GM19395 (cell line): ENCODE measurements at regions not wholly inside any gene's neighbourhood (a gene's known extent, or its start where the extent isn't known, plus 50 kb on each side); places are given as distances from the start of the nearest gene placed in this dataset.
A peak's percentile ranks its signal among the peaks of the same experiment; 100 is the strongest.

ENCODE experiments used
- ATAC-seq: cut with Tn5 transposase; IDR thresholded peaks from one replicate; pipeline ENCODE4 v1.9.1; 2021; ENCODE audit warnings: mild to moderate bottlenecking, moderate library complexity; ENCODE audit not compliant: unreplicated experiment

DNA sequence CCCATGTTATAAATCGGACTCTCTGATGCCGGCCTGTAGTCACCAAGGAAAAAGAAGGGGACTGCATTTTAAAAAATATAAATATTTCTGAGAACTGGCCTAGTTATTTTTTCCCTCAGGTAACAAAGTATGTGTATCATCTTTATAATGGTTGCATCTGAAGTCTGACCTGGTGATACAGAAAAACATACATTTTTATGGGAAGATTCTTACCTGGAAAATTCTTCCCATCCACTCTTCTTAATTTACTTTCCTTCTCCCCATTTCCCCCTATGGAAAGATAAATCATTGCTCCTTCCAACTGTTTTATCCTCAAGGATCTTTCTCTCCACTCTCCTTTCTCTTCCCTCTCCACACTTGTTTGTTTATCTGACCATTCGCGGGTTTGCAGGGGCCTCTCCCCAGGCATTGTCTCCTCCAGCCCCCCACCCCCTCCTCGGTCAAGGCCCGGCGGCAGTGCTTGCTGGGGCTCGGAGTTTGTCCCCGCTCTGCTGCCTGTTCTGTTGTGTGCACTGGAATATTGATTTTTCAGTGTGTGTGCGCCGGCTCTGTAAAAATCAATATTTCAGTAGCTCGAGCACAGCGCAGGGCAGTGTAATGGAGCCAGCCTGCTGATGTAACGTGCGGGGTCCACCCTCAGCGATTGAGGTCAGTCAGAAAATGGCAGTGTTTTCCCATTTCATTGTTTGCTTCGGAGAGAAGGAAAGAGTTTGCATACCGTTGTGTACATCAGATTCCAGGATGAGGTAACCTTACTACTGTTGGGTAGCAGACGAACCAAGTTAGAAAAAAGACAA lies 199.5 kb upstream of the NFE2L3 start:
- ATAC-seq = no peak

DNA sequence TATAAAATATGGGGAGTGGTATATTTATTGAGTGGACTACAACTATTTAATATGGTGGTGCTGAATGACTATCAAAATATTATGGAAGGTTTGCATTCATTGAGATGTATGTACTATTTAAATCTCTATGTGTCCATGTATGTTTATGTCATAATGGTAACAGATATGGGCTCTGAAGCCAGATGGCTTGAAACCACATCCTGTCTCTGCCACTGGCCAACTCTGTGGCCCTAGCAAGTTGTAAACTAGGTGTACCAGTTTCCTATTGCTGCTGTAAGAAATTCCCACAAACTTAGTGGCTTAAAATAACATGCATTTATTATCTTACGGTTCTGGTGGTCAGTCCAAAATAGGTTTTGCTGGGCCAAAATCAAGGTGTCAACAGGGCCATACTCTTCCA lies 198.1 kb upstream of the NFE2L3 start:
- no peak for ATAC-seq

DNA sequence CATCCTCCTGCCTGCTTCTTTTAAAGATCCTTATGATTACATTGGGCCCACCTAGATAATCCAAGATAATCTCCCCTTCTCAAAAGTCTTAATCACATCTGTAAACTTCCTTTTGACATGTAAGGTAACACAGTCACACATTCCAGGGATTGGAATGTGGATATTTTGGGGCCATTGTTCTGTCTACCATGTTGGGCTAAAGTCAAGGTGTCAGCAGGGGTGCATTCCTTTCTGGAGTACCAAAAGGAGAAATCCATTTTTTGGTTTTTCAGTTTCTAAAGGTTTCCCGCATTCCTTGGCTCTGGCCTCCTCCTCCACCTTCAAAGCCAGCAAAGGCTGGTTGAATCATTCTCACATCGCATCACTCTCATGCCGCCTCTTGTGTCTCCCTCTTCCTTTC lies 197.6 kb upstream of the NFE2L3 start:
- no peak for ATAC-seq

- ATAC-seq = no peak
Measured at GRCh38 chr7:25959168-25959734, 192.7 kb upstream of the NFE2L3 start.

GRCh38 chr7:25963733-25964132 lies 188.3 kb upstream of the NFE2L3 start:
- ATAC-seq = no peak

DNA sequence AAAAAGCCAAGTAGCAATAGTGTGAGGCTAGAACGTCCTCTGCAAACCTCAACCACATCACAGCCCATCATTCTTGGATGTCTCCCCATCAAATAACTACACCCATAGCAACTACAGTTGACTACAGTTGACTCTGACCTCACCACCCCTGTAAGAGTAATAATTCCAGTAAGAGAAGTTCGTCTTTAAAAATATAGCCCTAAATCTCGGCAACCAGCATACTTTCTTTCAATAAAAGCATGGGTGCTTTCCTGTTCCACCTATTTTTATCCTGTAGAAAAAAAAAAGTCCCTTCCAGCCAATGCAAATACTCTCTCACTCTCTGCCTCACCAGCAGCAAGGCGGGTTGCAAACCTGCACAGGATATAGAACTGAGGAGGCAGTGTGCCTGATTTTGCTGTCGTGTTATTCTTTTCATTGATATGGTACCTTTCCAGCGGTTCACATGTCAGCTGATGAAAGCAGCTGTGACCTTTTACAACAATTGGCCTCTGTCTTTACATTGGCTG lies 187.5 kb upstream of the NFE2L3 start:
- peak; percentile 48 for ATAC-seq

GRCh38 chr7:25965405-25966123 lies 186.4 kb upstream of the NFE2L3 start:
- no peak for ATAC-seq

- no peak for ATAC-seq
Measured at GRCh38 chr7:25966469-25966868, 185.5 kb upstream of the NFE2L3 start.

GRCh38 chr7:25967278-25968204 lies 184.5 kb upstream of the NFE2L3 start:
- peak; percentile 38 for ATAC-seq

GRCh38 chr7:25968205-25968993 lies 183.6 kb upstream of the NFE2L3 start:
- ATAC-seq = peak; percentile 72

DNA sequence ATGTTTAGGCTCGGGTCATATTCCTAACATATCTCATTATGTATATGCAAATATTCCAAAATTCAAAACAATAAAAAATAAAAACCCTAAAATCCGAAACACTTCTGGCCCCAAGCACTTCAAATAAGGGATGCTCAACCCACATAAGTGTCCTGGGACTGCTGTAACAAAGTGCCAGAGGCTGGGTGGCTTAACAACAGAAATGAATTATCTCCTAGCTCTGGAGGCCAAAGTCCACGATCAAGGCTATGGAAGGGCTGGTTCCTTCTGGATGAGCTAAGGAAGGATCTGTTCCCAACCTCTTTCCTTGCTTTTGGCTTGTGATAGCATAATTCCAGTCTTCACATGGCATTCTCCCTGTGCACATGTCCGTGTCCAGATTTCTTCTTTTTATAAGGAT lies 181.6 kb upstream of the NFE2L3 start:
- ATAC-seq = no peak

GRCh38 chr7:25970911-25971310 lies 181.1 kb upstream of the NFE2L3 start:
- ATAC-seq = no peak

DNA sequence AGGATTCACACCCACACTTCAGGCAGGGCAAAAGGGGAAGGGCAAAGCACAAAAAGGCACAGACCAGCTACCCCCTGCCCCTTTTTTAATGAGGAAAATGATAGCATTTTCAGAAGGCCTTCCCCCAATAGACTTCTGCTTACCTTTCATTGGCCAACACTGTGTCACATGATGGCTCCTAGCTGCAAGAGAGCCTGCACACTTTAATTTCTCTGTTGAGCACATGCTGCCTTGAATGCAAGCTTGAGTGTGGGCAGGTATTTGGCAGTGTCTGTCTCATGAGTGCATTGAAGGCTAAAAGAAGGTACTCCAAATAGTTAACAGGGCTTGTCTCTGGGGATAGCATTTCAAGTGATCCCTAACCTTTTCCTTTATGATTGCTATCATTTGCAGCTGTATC lies 175.4 kb upstream of the NFE2L3 start:
- ATAC-seq = no peak

GRCh38 chr7:25978466-25978865 lies 173.5 kb upstream of the NFE2L3 start:
- no peak for ATAC-seq

- no peak for ATAC-seq
Measured at GRCh38 chr7:25979605-25980004, 172.4 kb upstream of the NFE2L3 start.

DNA sequence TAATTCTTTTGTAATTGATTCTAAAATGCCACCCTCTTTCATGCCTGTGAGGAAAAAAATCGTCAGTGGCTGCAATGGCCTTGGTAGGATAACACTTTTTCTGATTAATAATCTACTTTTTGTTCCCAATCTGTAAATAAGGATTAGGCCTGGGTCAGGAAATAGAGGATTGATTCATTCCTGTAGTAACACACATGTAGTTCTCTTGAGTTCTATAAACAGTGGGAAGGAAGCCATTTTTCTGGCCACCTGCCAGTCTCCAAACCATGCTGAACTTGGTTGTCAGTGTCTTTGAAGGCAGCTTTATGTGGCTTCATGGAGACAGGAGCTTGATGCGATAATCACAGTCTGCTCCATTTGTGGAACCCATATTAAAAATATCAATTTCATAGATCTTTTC lies 169.3 kb upstream of the NFE2L3 start:
- no peak for ATAC-seq

DNA sequence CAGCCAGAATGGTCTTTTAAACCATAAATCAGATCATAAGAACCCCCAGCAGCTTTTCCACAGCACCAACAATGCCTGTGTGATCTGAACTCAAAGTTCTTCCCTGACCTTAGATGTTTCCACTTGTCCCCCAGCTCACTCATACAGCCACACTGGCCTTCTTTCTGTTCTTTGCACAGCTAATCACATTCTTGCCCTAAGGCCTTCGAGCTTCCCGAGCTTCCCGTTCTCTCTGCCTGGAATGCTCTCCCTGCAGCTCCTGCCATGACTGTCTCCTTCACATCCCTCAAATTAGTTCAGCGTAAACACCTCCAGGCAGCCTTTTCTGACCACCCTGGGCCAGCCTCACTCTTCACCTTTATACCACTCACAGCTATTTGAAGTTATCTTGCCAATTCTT lies 166.8 kb upstream of the NFE2L3 start:
- no peak for ATAC-seq

DNA sequence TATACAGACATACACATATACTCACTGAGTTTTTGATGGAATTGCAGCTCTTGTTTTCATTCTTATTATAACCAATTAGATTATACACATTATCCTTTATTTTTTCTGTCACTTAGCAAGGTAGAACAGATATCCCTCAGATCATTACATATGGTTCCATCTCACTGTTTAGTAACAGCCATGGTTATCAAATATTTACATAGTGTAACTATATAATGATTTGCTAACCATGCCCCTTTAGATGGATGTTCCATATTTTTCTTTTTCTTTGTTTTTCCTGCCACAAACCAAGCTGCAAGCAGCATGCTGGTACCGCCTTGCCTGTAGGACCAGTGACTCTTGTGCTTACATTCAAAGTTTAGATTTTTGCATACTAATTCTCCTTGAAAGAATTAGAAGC lies 163.4 kb upstream of the NFE2L3 start:
- ATAC-seq = no peak

- no peak for ATAC-seq
Measured at GRCh38 chr7:25989140-25989705, 162.8 kb upstream of the NFE2L3 start.
